Jurkat, Clone E6-1 (cell line): ENCODE measurements at regions not wholly inside any gene's neighbourhood (a gene's known extent, or its start where the extent isn't known, plus 50 kb on each side); places are given as distances from the start of the nearest gene placed in this dataset.

ENCODE experiments used
- DNase-seq: peaks from one replicate; pipeline ENCODE4 v3.0.0-alpha.2; 2011; ENCODE audit warnings: low read depth, low spot score
- H3K4me3 ChIP-seq: 2 replicates; pipeline ENCODE4 v1.5.1; 2011; ENCODE audit warnings: mild to moderate bottlenecking, low read length, control low read depth, moderate library complexity

DNA sequence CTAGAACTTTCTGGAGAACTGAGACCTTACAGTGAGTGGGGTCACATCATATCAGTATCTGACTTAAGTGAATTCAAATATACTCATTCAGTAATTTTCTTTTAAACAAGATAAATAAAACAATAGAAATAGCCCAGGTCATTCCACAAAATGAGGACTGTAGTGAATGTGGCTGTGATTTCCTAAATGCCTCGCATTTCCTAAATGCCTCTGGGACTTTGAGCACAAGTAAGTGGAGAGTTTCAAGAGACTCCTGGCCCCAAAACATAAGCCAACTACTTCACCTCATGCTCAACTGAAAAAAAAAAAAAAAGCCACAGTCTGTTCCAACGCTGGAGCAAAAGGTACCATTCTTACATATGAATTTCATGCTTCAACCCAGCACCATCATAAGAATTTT lies 81.5 kb downstream of the ZNF281 start:
- DNase-seq: no peak
- no peak overlapping the region for H3K4me3 ChIP-seq

DNA sequence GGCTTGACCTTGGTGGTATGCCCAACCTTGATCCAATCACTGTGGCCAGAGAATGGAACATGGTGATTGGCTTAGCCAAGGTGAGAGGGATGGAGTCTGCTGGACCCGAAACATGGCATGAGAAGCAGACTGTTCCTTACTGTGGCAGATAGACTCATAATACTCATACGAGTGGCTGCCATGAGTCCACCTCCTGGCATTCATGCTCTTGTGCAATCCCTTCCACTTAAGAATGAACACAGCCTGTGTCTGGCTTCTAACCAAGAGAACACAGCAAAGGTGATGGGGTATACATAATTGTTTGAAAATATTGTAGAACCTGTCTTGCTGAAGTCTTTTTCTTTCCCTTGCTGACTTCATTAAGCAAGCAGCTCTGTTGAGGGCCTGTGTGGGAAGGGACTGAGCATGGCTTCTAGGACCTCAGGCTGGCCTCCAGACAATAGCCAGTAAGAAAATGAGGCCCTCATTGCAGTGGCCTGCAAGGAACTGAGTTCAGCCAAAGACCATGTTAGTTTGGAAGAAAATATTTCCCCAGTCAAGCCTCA lies 85.9 kb downstream of the ZNF281 start:
- DNase-seq: no peak
- H3K4me3 ChIP-seq: no peak overlapping the region

DNA sequence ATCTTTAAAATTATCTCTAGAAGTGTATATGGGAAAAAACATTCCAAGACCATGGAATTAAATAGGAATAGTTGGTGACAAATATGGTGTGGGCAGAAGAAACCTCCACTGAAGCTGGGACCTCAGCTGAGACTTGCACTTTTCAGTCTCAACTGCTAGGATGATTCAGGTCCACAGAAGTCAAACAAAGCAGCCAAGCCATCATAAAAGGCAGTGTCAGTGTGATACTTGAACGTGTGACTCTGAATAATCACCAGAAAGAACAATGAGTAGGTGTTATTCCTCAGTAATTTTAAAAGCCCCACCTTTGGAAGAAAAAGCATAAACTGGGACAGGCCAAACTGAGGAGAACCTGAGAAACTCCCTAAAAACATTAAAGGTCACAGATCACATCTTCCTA lies 90.7 kb downstream of the ZNF281 start:
- DNase-seq: no peak
- no peak overlapping the region for H3K4me3 ChIP-seq

DNA sequence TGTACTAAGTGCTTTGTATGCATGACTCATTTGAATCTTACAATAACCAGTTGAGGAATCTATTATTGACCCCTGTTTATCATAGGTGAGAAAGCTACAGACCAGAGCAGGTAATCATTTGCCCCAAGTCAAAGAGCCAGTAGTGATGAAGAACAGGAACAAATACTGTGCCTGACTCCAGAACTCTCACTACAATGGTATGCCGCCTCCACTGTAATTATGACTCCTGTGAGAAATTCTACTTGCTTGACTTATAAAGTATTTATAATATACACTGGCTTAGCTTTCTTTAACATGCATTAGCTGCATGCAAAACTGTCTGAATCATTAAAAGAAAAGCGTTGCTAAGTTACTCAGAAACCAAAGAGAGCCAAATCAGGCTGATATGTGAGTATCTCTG lies 92.6 kb downstream of the ZNF281 start:
- no peak for DNase-seq
- no peak overlapping the region for H3K4me3 ChIP-seq

DNA sequence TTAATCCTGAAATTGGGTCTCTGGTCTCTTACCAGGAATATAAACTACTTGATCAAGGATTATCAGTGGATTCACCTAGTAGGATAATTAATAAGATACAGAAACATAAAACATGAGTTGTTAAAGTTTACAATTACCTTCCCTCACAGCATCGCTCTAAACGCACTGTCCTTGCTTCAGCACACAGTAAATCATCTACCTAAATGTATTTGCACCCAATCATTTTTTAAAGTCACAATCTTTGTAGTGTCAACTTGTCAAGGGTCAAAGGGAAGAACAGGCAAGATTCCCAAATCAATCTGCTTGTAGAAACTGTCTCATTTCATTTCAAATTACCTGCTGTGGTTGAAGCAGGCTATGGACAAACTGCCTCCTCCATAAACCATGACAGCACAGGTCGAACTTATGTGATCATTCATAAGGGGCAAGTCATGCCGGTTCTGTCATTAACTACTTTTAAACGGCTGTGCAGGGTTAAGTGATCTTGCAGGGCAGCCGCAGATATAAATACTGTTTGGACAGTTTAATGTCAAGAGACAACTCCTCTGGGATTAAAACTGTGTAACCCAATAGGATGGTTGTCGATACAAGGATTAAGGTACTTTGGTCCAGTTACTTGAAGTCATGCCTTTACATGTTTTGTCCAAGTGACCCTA lies 93.6 kb downstream of the ZNF281 start:
- H3K4me3 ChIP-seq: no peak overlapping the region
- DNase-seq: no peak

DNA sequence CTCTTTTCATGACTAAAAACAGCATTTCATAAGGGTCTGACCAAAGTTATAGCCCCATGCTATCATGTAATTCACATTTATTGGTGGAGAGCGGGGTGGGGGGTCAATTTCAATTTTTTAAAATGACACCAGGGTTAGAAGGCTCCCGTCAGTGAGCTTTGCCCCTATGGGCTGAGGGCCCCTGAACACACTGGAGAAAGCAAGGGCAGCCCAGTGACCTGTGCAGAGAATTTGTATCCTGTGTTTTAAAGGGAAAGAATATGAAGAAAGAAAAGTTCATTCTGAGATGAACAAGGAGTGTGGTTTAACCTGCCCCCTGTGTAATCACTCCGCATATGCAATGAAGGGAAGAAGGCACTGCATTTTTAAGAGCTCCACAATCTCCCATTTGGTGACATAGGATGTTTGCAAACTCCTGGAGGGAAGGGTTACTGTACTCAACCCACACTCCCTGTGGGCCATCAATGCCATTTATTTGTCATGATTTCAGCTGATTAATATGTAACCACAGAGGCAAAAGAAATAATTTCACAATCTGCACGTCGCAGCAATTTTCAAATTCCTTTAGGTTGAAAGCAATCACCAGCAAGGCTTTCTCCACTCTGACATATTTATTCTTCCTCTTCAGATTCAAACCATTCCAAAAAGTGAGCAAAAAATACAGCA lies 95.6 kb downstream of the ZNF281 start:
- DNase-seq: no peak
- H3K4me3 ChIP-seq: no peak overlapping the region

DNA sequence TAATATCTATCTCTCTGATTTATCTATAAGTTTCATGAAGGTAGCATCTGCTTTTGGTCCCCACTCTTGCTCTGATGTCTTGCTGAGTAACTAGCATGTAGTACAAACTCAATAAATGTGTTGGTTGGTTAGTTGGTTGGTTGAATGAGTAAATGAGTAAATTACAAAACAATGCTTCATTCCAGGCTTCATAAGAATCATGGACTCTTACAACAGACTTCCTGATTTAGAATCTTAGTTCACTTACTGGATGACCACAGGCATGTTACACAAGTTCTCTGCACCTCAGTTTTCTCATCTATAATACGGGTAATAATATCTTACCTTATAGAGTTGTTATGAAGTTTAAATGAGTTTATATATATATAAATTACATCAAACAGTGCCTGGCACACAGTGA lies 98.6 kb downstream of the ZNF281 start:
- no peak overlapping the region for H3K4me3 ChIP-seq
- DNase-seq: no peak

DNA sequence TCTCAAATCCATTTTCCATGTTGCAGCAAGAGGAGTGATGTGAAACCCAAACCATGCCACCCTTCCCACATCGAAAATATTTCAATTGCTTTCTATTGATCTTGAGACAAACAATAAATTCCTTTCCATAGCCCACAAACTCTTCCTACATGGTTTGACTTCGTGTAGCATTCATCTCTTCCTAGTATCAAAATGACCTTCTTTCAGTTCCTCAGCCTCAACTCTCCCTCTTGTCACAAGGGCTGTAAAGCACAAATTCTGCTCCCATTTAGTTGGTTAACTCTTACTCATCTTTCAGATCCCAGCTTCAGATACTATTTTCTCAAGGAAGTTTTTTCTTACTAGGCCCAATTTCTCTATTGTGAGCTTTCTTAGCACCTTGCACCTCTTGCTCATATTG lies 99.0 kb downstream of the ZNF281 start:
- no peak overlapping the region for H3K4me3 ChIP-seq
- no peak for DNase-seq

DNA sequence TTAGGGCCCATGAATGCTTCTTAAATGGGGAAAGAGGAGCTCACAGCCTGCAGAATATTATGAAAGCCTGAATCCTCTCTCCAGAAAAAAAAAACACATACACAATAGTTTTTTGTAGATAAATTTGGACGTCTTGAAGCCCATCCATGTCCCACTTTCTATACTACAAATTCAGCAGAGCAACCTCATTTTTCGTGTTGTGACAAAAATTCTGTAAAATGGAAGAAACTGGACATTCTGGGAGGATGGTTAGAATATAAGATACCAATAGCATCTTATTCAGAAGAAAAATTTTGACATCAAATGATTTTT lies 102.1 kb downstream of the ZNF281 start:
- DNase-seq: no peak
- no peak overlapping the region for H3K4me3 ChIP-seq

DNA sequence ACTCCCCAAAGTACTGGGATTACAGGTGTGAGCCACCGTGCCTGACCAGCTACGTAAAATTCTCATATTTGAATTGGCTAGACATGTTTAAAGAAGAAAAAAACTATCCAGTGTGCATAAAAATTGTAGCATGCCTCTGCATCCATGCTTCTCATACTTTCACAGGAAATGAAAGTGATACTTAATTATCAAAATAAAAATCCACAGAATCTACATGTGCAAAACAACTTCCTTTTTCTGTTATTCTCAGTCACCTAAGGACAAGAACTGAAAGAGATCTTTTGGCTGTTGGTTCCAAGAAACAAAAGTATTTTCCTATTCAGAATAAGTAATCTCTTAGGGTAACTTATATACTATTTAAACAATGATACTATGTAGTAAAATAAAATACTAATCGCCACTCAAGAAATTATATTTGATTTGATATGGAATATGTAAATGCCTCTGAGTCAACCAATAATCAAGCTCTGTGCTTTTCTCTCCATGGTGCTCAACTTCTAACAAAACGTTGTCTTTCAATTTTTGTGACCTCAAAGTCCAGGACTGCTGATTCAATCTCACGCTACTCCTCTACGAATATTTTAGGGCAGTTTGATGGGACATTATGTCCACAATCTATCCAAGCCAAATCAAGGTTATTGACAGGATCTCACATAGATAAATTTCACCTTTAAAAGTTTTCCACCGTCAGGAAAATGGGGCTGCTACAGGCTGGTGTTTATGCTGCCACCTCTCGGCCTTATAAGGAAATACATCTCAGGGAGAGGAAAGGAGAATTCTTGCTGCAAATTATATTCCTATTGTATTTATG lies 102.7 kb downstream of the ZNF281 start:
- peak; percentile 25 for DNase-seq
- no peak overlapping the region for H3K4me3 ChIP-seq

DNA sequence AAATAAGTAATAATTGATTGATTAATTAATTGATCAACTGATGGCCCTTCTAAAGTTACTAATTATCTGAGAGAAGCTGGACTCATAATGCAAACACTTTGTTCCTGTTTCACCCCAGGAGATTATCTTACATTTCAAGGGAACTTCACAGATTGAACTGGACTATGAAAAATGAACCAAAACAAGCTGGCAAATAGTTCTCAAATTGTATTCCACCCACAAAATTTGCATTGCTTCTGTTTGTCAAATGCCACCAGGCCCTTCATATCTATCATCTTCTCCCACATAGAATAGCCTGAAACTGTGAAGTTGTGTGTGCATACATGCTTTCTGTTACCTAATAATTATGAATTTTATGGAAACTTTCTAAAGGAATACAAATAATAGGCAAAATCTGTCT lies 104.0 kb downstream of the ZNF281 start:
- no peak overlapping the region for H3K4me3 ChIP-seq

DNA sequence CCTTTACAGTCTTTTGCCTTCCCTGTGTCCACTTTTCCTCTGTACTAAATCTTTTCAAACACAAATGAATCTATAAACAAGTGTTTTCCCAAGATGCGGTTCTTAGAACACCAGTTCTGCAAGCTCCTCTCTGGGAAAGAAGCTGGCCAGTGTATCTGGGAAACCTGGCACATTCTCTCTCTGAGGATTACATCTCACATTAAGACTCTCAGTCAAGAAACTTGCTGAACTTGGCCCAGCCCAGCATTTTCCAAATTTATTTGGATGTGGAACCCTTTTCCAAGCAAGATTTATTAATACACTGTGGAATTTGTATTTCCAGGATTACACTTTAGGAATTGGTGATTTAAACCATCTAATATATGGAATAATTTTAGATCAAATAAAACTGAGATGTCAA lies 105.7 kb downstream of the ZNF281 start:
- no peak for DNase-seq
- H3K4me3 ChIP-seq: no peak overlapping the region

More for the DNA sequence above, 104.0 kb downstream of the ZNF281 start:
- no peak for DNase-seq

DNA sequence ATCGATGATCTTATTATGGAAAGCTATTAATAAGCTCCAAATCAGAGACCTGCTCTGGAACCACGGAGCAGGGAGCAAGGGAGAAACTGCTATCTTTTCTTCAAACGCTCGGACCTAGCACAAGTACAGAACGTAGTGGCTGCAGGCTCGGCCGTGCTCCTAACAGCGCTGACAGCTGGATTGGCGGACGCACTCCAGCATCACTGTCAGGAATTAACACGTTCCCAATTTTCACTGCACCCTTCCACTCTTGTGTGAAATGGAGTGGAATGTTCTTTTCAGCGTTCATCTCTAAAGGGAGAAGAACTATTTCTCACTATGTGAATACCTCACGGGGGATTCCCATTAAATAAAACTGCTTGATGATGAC lies 106.9 kb downstream of the ZNF281 start:
- DNase-seq: no peak
- H3K4me3 ChIP-seq: no peak overlapping the region

DNA sequence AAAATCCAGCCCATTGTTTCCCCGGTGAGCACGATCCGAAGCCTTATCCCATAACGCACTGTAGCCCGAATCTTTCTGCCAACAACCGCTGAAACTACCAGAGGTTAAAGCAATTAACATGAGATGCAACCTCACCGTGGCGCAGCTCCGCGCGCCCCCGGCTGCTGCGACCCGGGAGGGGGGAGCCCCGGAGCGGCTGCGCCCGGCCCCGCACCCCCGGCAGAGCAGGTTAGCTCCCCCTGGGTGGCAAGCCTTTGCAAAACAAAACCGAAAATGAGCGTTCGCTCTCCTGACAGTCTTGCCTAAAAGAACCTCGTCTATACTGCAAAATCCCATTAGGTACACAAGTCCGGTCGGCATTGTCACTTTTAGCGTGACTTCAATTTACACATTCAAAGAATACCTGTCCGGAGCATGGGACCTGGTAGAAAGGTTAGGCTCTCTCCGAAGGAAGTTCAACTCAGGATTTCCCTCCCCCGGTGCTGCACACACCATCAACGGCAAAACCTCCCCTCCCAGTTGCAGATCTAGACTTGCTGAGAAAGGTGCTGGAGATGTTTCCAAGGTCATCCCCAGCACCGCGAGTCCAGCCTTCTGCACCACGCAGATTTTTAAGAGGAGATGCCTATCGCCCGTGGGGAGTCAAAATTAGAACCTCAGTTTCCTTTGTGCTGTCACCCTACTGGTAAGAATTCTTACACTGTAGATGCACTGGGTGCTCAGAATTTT lies 107.5 kb downstream of the ZNF281 start:
- peak overlapping the region; percentile 59 for H3K4me3 ChIP-seq
- DNase-seq: peak; percentile 15

DNA sequence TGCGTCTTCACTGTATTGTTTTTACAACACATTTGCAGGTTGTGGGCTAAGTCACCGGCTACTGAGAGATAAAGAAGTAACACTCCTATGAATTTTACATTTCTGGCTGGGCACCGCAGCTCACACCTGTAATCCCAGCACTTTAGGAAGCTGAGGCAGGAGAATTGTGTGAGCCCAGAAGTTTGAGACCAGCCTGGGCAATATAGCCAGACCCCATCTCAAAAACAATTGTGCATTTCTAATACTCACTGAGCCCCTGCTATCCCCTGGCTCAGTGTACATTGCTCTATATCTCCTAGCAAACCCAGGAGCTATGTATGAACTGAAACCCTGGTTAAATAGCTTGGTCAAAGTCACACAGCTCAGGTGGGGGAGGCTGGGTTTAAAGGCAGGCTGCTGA lies 108.7 kb downstream of the ZNF281 start:
- DNase-seq: no peak
- no peak overlapping the region for H3K4me3 ChIP-seq

DNA sequence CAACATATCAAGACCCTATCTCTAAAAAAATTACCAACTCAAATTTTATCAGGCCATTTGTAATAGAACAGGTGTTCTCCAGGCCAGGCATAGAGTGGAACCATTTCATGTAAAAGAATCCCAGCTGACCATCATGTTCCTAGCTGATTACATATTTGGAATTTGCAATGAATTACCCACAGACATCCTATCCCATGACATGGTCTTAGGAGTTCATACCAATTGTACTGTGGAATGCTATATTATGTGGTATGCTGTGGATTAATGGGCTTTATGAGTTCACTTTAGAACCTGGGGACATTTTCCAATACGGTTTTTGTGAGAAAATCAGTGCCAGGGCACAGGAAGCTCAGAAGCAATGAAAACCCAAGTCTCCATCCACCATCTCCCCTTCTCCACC lies 110.3 kb downstream of the ZNF281 start:
- no peak for DNase-seq
- H3K4me3 ChIP-seq: no peak overlapping the region

DNA sequence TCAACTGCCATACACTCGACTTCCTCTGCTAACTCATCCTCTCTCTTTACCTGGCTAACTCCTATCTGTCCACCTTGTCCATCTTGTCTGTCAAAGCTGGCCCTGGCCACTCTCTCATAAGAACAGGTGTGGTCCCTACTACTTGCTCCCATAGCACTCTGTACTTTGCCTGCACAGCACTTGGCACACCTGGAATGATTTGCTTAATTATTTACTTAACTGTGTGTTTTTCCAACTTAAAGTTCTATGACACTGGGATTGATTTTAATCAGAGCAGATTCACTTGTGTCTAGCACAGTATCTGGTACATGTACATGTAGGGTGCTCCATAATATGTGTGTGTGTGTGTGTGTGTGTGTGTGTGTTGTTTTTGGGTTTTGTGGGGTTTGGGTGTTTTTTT lies 111.6 kb downstream of the ZNF281 start:
- no peak for DNase-seq
- H3K4me3 ChIP-seq: no peak overlapping the region

DNA sequence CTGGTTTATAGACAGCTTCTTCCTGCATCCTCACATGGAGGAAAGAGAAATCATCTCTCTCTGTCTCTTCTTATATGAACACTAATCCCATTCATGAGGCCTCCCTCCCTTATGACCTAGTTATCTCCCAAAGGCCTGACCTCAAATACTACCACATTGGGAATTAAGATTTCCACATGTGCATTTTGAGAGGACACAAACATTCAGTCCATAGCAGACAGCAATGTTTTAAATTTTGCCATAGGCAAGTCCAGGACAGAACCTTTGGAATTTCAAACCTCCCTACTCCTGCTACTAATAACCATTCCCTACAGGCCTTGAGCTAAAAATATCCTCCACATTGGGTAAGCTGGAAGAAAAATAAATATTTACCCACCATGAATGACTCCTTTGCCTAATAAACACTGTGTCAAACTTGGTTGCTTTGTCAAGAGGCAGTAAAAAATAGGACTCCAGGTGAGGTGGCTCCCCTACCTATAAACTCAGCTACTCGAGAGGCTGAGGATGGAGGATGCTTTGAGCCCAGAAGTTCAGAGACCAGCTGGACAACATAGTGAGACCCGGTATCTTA lies 113.7 kb downstream of the ZNF281 start:
- DNase-seq: no peak
- no peak overlapping the region for H3K4me3 ChIP-seq

DNA sequence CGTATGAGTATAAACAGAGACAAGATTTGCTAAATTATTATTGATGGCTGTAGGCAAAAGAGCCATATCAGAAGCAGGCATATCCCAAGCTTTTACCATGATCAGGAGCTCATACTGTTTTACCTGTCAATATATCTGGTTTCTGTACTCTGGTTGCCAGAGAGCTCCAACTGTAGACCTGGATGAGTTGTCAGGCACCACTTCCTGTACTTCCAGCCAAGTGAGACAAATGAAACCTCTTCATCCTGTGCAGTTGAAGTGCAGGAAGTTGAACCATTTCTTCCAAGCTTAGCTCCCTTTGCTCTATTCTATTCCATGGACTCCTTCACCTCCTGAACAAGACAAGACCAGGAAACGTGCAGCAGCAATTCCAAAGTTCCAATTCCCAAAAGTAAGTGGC lies 115.6 kb downstream of the ZNF281 start:
- H3K4me3 ChIP-seq: no peak overlapping the region
- no peak for DNase-seq
